IMR-90 (cell line): ENCODE measurements at regions not wholly inside any gene's neighbourhood (a gene's known extent, or its start where the extent isn't known, plus 50 kb on each side); places are given as distances from the start of the nearest gene placed in this dataset.

Experiments
- ATAC-seq: fragments of 200-7000 bp; cut with Tn5 transposase; 2 replicates; pipeline ENCODE4 v1.9.1; 2020; ENCODE audit warnings: low read depth, mild to moderate bottlenecking, moderate library complexity
- BruUV-seq: library from RNA; stranded (reverse); fragments of 400-500 nt; replicated peaks from 2 replicates; lab custom pipeline; 2021; lab: Mats Ljungman, UMichigan
- CTCF ChIA-PET: fragments of 300-600 bp; formaldehyde crosslinking; extraction: SDS; loops from one replicate; lab custom pipeline; 2021; ENCODE audit warnings: antibody characterized with exemption; lab: Yijun Ruan, JAX
- POLR2A ChIA-PET: fragments of 300-600 bp; sonication (Branson Sonifier 250); formaldehyde crosslinking; loops from one replicate; lab custom pipeline; 2022; ENCODE audit warnings: antibody characterized with exemption; ENCODE audit not compliant: unreplicated experiment; lab: Charles Lee
- DNase-seq: peaks from one replicate; pipeline ENCODE4 v3.0.0; 2013
- H2AFZ ChIP-seq: replicated peaks from 2 replicates; pipeline ENCODE3; 2013; ENCODE audit warnings: low read length, mild to moderate bottlenecking; ENCODE audit not compliant: poor library complexity
- H2AK5ac ChIP-seq: 2 replicates; pipeline ENCODE4 v1.6.1; 2013; ENCODE audit warnings: low read depth, low read length, inconsistent platforms
- H2AK9ac ChIP-seq: replicated peaks from 2 replicates; pipeline ENCODE3; 2013; ENCODE audit warnings: mild to moderate bottlenecking, low read depth, low read length, moderate library complexity; ENCODE audit not compliant: poor library complexity
- H2BK120ac ChIP-seq: 2 replicates; pipeline ENCODE4 v1.6.1; 2013; ENCODE audit warnings: low read depth, low read length, inconsistent platforms
- H2BK15ac ChIP-seq: 3 replicates; pipeline ENCODE4 v1.6.1; 2013; ENCODE audit warnings: low read depth, low read length, inconsistent platforms
- H2BK20ac ChIP-seq: 2 replicates; pipeline ENCODE4 v1.6.1; 2013; ENCODE audit warnings: low read depth, mild to moderate bottlenecking, inconsistent platforms, low read length, moderate library complexity
- H2BK5ac ChIP-seq: 2 replicates; pipeline ENCODE4 v1.6.1; 2013; ENCODE audit warnings: mild to moderate bottlenecking, low read depth, low read length, inconsistent platforms; ENCODE audit not compliant: poor library complexity, severe bottlenecking
- H3K14ac ChIP-seq: replicated peaks from 2 replicates; pipeline ENCODE4 v1.6.1; 2013; ENCODE audit warnings: low read depth, low read length, inconsistent platforms
- H3K18ac ChIP-seq: 2 replicates; pipeline ENCODE4 v1.6.1; 2013; ENCODE audit warnings: low read depth, low read length, control low read depth
- H3K23ac ChIP-seq: 2 replicates; pipeline ENCODE4 v1.6.1; 2013; ENCODE audit warnings: low read depth, low read length, inconsistent platforms
- H3K27ac ChIP-seq: 2 replicates; pipeline ENCODE4 v1.5.1; 2013; ENCODE audit warnings: mild to moderate bottlenecking, control low read depth, low read length; ENCODE audit not compliant: insufficient read depth
- H3K27me3 ChIP-seq: 2 replicates; pipeline ENCODE4 v1.6.1; 2013; ENCODE audit warnings: low read length; ENCODE audit not compliant: control insufficient read depth, insufficient read depth
- H3K36me3 ChIP-seq: 2 replicates; pipeline ENCODE4 v1.6.1; 2013; ENCODE audit warnings: low read length, mixed read lengths; ENCODE audit not compliant: control insufficient read depth, insufficient read depth
- H3K4ac ChIP-seq: 2 replicates; pipeline ENCODE4 v1.6.1; 2013; ENCODE audit warnings: low read depth, low read length, inconsistent platforms
- H3K4me1 ChIP-seq: 2 replicates; pipeline ENCODE4 v1.6.1; 2013; ENCODE audit warnings: low read length, mixed read lengths; ENCODE audit not compliant: control insufficient read depth, insufficient read depth
- H3K4me2 ChIP-seq: 2 replicates; pipeline ENCODE4 v1.6.1; 2013; ENCODE audit warnings: low read depth, mild to moderate bottlenecking, control low read depth, low read length, moderate library complexity
- H3K4me3 ChIP-seq: 2 replicates; pipeline ENCODE4 v1.5.1; 2013; ENCODE audit warnings: low read depth, mild to moderate bottlenecking, control low read depth, low read length, moderate library complexity; ENCODE audit not compliant: insufficient read depth
- H3K56ac ChIP-seq: 2 replicates; pipeline ENCODE4 v1.6.1; 2013; ENCODE audit warnings: low read length, inconsistent platforms; ENCODE audit not compliant: insufficient read depth; ENCODE audit errors: extremely low read depth
- H3K79me1 ChIP-seq, 2 experiments: 2 replicates each; pipeline ENCODE4 v1.6.1; 2013; ENCODE audit warnings: low read length in 2 of 2, inconsistent platforms in 1 of 2, low read depth in 1 of 2
- H3K9ac ChIP-seq: 2 replicates; pipeline ENCODE4 v1.6.1; 2013; ENCODE audit warnings: low read depth, low read length, control low read depth
- H3K9me1 ChIP-seq: 2 replicates; pipeline ENCODE4 v1.6.1; 2013; ENCODE audit warnings: low read length, inconsistent platforms; ENCODE audit not compliant: insufficient read depth
- H3K9me3 ChIP-seq: 2 replicates; pipeline ENCODE4 v1.6.1; 2013; ENCODE audit warnings: low read length; ENCODE audit not compliant: control insufficient read depth, insufficient read depth
- H4K20me1 ChIP-seq: 2 replicates; pipeline ENCODE4 v1.6.1; 2013; ENCODE audit warnings: low read length, inconsistent platforms; ENCODE audit not compliant: insufficient read depth
- H4K5ac ChIP-seq: 2 replicates; pipeline ENCODE4 v1.6.1; 2013; ENCODE audit warnings: mild to moderate bottlenecking, low read depth, low read length, control low read depth
- H4K8ac ChIP-seq, 2 experiments: 2 replicates each; pipeline ENCODE4 v1.6.1; 2013; ENCODE audit warnings: low read depth in 2 of 2, low read length in 2 of 2, control low read depth in 1 of 2, inconsistent platforms in 1 of 2
- H4K91ac ChIP-seq: 2 replicates; pipeline ENCODE4 v1.6.1; 2013; ENCODE audit warnings: low read depth, low read length, inconsistent platforms; ENCODE audit not compliant: insufficient read depth
- CEBPB ChIP-seq: IDR thresholded peaks from 2 replicates; pipeline ENCODE4 v1.6.1; 2012; ENCODE audit warnings: low read depth, low read length, improper control_type of control experiment
- SMC3 ChIP-seq: fragments of 150-350 bp; IDR thresholded peaks from 2 replicates; pipeline ENCODE4 v1.6.1; 2016; ENCODE audit warnings: low read depth, mild to moderate bottlenecking, antibody characterized with exemption, low read length, moderate library complexity
- WGBS, 2 experiments: methylation state at CpG; one replicate each; pipeline versions ENCODE4 v1.1.5 to v1.1.7; 2013; ENCODE audit warnings: missing lambda C conversion rate in 2 of 2; ENCODE audit not compliant: insufficient read length in 1 of 2; ENCODE audit errors: extremely low coverage in 2 of 2; 5-methylcytosine and 5-hydroxymethylcytosine counted together
- dilution Hi-C: fragments of 300-500 bp; cut with HindIII; formaldehyde crosslinking; loops from one replicate; pipeline ENCODE4 v1.14.3; 2018; ENCODE audit warnings: low sequenced_read_pairs; ENCODE audit not compliant: unreplicated experiment
- in situ Hi-C: fragments of 300-500 bp; cut with MboI; formaldehyde crosslinking; loops from 3 replicates; pipeline ENCODE4 v1.14.3; 2019; ENCODE audit warnings: low sequenced_read_pairs, inconsistent platforms, mixed read lengths
- intact Hi-C: fragments of 100-400 bp; cut with micrococcal nuclease; formaldehyde crosslinking; loops from 2 replicates; pipeline ENCODE4 v1.10.0; 2022

DNA sequence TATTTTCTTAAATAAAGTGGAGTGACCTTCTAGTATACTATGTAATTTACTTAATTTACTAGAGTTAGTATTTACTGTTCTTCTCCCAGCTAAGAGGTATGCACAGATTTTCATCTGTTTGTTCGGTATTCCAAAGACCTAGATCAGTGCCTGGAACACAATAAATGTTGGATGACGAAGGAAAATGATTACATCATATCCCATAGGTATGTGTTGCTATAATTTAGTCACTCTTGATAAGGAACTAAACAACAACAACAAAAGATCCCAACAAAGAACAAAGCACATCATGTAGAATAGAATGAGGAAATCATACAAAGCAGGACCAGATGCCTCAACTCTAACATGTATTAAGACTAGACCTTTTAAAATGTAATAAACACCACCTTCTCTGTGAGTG lies 89.6 kb upstream of the ADGRF1 start:
- intact Hi-C loops: no loop called here
- TF ChIP-seq CEBPB (0 out of 2 replicates have a peak, but pooled peaks have one; percentile 7), SMC3 (no peak)

More for the DNA sequence above, 89.6 kb upstream of the ADGRF1 start:
- H3K18ac ChIP-seq: no peak overlapping the region
- no peaks in the 10 kb centered on the region for H3K9me3 ChIP-seq
- no peak overlapping the region for H4K91ac ChIP-seq
- BruUV-seq: no TSS peak
- no peak overlapping the region for H3K14ac ChIP-seq
- dilution Hi-C loops: no loop called here
- no peaks in the 10 kb centered on the region for H4K20me1 ChIP-seq
- H2BK15ac ChIP-seq: no peak overlapping the region
- H3K4me2 ChIP-seq: no peak overlapping the region
- no peaks in the 10 kb centered on the region for H3K36me3 ChIP-seq
- CTCF ChIA-PET: no interaction called here
- H4K5ac ChIP-seq: no peak overlapping the region
- no peak overlapping the region for H3K4me3 ChIP-seq
- no peak overlapping the region for H2BK5ac ChIP-seq
- no peak overlapping the region for H2BK120ac ChIP-seq
- no peak overlapping the region for H2BK20ac ChIP-seq
- no peak overlapping the region for H2AK5ac ChIP-seq
- no peak overlapping the region for H3K23ac ChIP-seq
- DNase-seq (no peak), ATAC-seq (no peak)
- peaks cover 5% of the 10 kb centered on the region; the same call in 1 of the 2 replicates for H3K9me1 ChIP-seq
- in situ Hi-C loops: no loop called here
- no peak overlapping the region for H2AFZ ChIP-seq
- POLR2A ChIA-PET: no interaction called here
- peaks cover 16% of the 10 kb centered on the region for H3K4me1 ChIP-seq
- no peak overlapping the region for H2AK9ac ChIP-seq
- H3K56ac ChIP-seq: no peak overlapping the region
- no peak overlapping the region for H3K9ac ChIP-seq
- H3K79me1 ChIP-seq: no peaks in the 10 kb centered on the region
- H3K27me3 ChIP-seq: no peaks in the 10 kb centered on the region
- no CpG with 5 or more reads among the region's 2 CpGs for WGBS, 2 experiments
- no peak overlapping the region for H3K4ac ChIP-seq
- H3K27ac ChIP-seq: no peak overlapping the region
- no peak overlapping the region for H4K8ac ChIP-seq
